GM23338 (cell line): ENCODE measurements at regions not wholly inside any gene's neighbourhood (a gene's known extent, or its start where the extent isn't known, plus 50 kb on each side); places are given as distances from the start of the nearest gene placed in this dataset.

Source experiments
- ATAC-seq: fragments of 200-7000 bp; cut with Tn5 transposase; 3 replicates; pipeline ENCODE4 v1.9.1; 2020
- DNase-seq: peaks from one replicate; pipeline ENCODE4 v3.0.0-alpha.2; 2015; ENCODE audit warnings: low spot score
- H2AFZ ChIP-seq: fragments of 200-600 bp; sonication (generic); 2 replicates; pipeline ENCODE4 v1.8.0; 2016; ENCODE audit warnings: antibody characterized with exemption, mild to moderate bottlenecking, moderate library complexity
- H3F3A ChIP-seq: fragments of 200-600 bp; sonication (generic); replicated peaks from 2 replicates; pipeline ENCODE4 v1.8.0; 2017; ENCODE audit warnings: antibody characterized with exemption, mixed run types, low read depth
- H3K27ac ChIP-seq: fragments of 200-600 bp; sonication (generic); 2 replicates; pipeline ENCODE4 v1.6.1; 2016; ENCODE audit warnings: low read depth
- H3K27me3 ChIP-seq: fragments of 200-600 bp; sonication (generic); 2 replicates; pipeline ENCODE4 v1.8.0; 2016; ENCODE audit warnings: mild to moderate bottlenecking, mixed run types, moderate library complexity; ENCODE audit not compliant: insufficient read depth
- H3K36me3 ChIP-seq: fragments of 200-600 bp; sonication (generic); 2 replicates; pipeline ENCODE4 v1.8.0; 2016; ENCODE audit warnings: mild to moderate bottlenecking; ENCODE audit not compliant: insufficient read depth
- H3K4me1 ChIP-seq: fragments of 200-600 bp; sonication (generic); 2 replicates; pipeline ENCODE4 v1.8.0; 2016; ENCODE audit warnings: mild to moderate bottlenecking, moderate library complexity; ENCODE audit not compliant: insufficient read depth
- H3K4me2 ChIP-seq: fragments of 200-600 bp; sonication (generic); 2 replicates; pipeline ENCODE4 v1.7.1; 2017; ENCODE audit warnings: mixed run types
- H3K4me3 ChIP-seq: fragments of 200-600 bp; sonication (generic); 2 replicates; pipeline ENCODE4 v1.6.1; 2016; ENCODE audit warnings: mixed run types
- H3K79me2 ChIP-seq: fragments of 200-600 bp; sonication (generic); replicated peaks from 2 replicates; pipeline ENCODE4 v1.8.0; 2017; ENCODE audit warnings: mild to moderate bottlenecking; ENCODE audit not compliant: insufficient read depth
- H3K9me2 ChIP-seq: fragments of 200-600 bp; sonication (generic); 2 replicates; pipeline ENCODE4 v1.8.0; 2017; ENCODE audit not compliant: insufficient read depth
- H4K20me1 ChIP-seq: fragments of 200-600 bp; sonication (generic); replicated peaks from 2 replicates; pipeline ENCODE4 v1.8.0; 2017; ENCODE audit warnings: mild to moderate bottlenecking; ENCODE audit not compliant: insufficient read depth
- H3K27ac Mint-ChIP-seq: 2 replicates; pipeline ENCODE4 v1.8.0; 2020; ENCODE audit warnings: inconsistent platforms, mild to moderate bottlenecking, moderate library complexity, mixed read lengths
- H3K27me3 Mint-ChIP-seq: 3 replicates; pipeline ENCODE4 v1.8.0; 2022; ENCODE audit warnings: low read depth, mild to moderate bottlenecking, moderate library complexity, mixed read lengths, inconsistent platforms; ENCODE audit not compliant: insufficient read depth, poor library complexity
- H3K36me3 Mint-ChIP-seq: 3 replicates; pipeline ENCODE4 v1.8.0; 2021; ENCODE audit warnings: low read depth, mild to moderate bottlenecking, inconsistent platforms, moderate library complexity, mixed read lengths
- H3K4me1 Mint-ChIP-seq: 3 replicates; pipeline ENCODE4 v1.8.0; 2020; ENCODE audit warnings: mild to moderate bottlenecking, inconsistent platforms, mixed read lengths
- H3K4me3 Mint-ChIP-seq: 3 replicates; pipeline ENCODE4 v1.8.0; 2021; ENCODE audit warnings: moderate library complexity, mild to moderate bottlenecking, inconsistent platforms, mixed read lengths
- H3K9me3 Mint-ChIP-seq: 3 replicates; pipeline ENCODE4 v1.8.0; 2020; ENCODE audit warnings: moderate library complexity, mild to moderate bottlenecking, inconsistent platforms, mixed read lengths
- CREB1 ChIP-seq: fragments of 250-450 bp; sonication (Bioruptor Pico); IDR thresholded peaks from 2 replicates; pipeline ENCODE4 v1.5.0; 2020; ENCODE audit warnings: low read depth, mild to moderate bottlenecking, moderate library complexity
- EZH2 ChIP-seq: fragments of 200-600 bp; sonication (generic); IDR thresholded peaks from one replicate; pipeline ENCODE4 v1.8.0; 2017; ENCODE audit warnings: antibody characterized with exemption, mild to moderate bottlenecking, low read depth; ENCODE audit not compliant: unreplicated experiment
- EZH2phosphoT487 ChIP-seq: fragments of 200-600 bp; sonication (generic); IDR thresholded peaks from one replicate; pipeline ENCODE4 v1.8.1; 2018; ENCODE audit warnings: antibody characterized with exemption; ENCODE audit not compliant: unreplicated experiment
- JUNB ChIP-seq: IDR thresholded peaks from one replicate; pipeline ENCODE4 v1.6.1; 2016; ENCODE audit warnings: antibody characterized with exemption; ENCODE audit not compliant: unreplicated experiment
- NANOG ChIP-seq: IDR thresholded peaks from 2 replicates; pipeline ENCODE4 v1.6.1; 2016; ENCODE audit warnings: antibody characterized with exemption, borderline replicate concordance
- POLR2AphosphoS5 ChIP-seq: IDR thresholded peaks from 2 replicates; pipeline ENCODE4 v1.6.1; 2016; ENCODE audit warnings: antibody characterized with exemption, low read depth
- REST ChIP-seq: IDR thresholded peaks from one replicate; pipeline ENCODE4 v1.6.1; 2018; ENCODE audit warnings: antibody characterized with exemption; ENCODE audit not compliant: unreplicated experiment
- STAT1 ChIP-seq: IDR thresholded peaks from one replicate; pipeline ENCODE4 v1.6.1; 2016; ENCODE audit warnings: antibody characterized with exemption; ENCODE audit not compliant: unreplicated experiment
- ZNF114 ChIP-seq: fragments of 250-450 bp; sonication (Bioruptor Pico); IDR thresholded peaks from 2 replicates; pipeline ENCODE4 v1.5.0; 2020; ENCODE audit warnings: mild to moderate bottlenecking, moderate library complexity
- ZNF331 ChIP-seq: fragments of 250-450 bp; sonication (Bioruptor Pico); IDR thresholded peaks from 2 replicates; pipeline ENCODE4 v1.5.0; 2020; ENCODE audit warnings: low read depth, mild to moderate bottlenecking, moderate library complexity
- TF ChIP-seq, protein P1 (sequence below): fragments of 250-450 bp; sonication (Bioruptor Pico); IDR thresholded peaks from 2 replicates; pipeline ENCODE4 v1.5.0; 2020; ENCODE audit warnings: mild to moderate bottlenecking, moderate library complexity
- TF ChIP-seq, protein P2 (sequence below): IDR thresholded peaks from 2 replicates; pipeline ENCODE4 v1.6.1; 2016; ENCODE audit warnings: antibody characterized with exemption
- TF ChIP-seq, protein P3 (sequence below), 2 experiments: fragments of 200-600 bp in 1 of 2; sonication (generic) in 1 of 2; conservative IDR thresholded peaks; 2 replicates each; pipeline versions ENCODE4 v1.5.1 to v1.6.1; 2016 to 2017; ENCODE audit warnings: antibody characterized with exemption in 2 of 2, low read depth in 2 of 2, mild to moderate bottlenecking in 2 of 2, moderate library complexity in 1 of 2

GRCh38 chr3:21889166-21889565 lies 138.2 kb upstream of the ZNF385D start:
- H3K9me2 ChIP-seq, result no peaks in the 10 kb centered on the region
- no peaks in the 10 kb centered on the region for H3K4me1 ChIP-seq
- TF ChIP-seq EZH2phosphoT487, result no peak
- TF ChIP-seq, protein P1, sequence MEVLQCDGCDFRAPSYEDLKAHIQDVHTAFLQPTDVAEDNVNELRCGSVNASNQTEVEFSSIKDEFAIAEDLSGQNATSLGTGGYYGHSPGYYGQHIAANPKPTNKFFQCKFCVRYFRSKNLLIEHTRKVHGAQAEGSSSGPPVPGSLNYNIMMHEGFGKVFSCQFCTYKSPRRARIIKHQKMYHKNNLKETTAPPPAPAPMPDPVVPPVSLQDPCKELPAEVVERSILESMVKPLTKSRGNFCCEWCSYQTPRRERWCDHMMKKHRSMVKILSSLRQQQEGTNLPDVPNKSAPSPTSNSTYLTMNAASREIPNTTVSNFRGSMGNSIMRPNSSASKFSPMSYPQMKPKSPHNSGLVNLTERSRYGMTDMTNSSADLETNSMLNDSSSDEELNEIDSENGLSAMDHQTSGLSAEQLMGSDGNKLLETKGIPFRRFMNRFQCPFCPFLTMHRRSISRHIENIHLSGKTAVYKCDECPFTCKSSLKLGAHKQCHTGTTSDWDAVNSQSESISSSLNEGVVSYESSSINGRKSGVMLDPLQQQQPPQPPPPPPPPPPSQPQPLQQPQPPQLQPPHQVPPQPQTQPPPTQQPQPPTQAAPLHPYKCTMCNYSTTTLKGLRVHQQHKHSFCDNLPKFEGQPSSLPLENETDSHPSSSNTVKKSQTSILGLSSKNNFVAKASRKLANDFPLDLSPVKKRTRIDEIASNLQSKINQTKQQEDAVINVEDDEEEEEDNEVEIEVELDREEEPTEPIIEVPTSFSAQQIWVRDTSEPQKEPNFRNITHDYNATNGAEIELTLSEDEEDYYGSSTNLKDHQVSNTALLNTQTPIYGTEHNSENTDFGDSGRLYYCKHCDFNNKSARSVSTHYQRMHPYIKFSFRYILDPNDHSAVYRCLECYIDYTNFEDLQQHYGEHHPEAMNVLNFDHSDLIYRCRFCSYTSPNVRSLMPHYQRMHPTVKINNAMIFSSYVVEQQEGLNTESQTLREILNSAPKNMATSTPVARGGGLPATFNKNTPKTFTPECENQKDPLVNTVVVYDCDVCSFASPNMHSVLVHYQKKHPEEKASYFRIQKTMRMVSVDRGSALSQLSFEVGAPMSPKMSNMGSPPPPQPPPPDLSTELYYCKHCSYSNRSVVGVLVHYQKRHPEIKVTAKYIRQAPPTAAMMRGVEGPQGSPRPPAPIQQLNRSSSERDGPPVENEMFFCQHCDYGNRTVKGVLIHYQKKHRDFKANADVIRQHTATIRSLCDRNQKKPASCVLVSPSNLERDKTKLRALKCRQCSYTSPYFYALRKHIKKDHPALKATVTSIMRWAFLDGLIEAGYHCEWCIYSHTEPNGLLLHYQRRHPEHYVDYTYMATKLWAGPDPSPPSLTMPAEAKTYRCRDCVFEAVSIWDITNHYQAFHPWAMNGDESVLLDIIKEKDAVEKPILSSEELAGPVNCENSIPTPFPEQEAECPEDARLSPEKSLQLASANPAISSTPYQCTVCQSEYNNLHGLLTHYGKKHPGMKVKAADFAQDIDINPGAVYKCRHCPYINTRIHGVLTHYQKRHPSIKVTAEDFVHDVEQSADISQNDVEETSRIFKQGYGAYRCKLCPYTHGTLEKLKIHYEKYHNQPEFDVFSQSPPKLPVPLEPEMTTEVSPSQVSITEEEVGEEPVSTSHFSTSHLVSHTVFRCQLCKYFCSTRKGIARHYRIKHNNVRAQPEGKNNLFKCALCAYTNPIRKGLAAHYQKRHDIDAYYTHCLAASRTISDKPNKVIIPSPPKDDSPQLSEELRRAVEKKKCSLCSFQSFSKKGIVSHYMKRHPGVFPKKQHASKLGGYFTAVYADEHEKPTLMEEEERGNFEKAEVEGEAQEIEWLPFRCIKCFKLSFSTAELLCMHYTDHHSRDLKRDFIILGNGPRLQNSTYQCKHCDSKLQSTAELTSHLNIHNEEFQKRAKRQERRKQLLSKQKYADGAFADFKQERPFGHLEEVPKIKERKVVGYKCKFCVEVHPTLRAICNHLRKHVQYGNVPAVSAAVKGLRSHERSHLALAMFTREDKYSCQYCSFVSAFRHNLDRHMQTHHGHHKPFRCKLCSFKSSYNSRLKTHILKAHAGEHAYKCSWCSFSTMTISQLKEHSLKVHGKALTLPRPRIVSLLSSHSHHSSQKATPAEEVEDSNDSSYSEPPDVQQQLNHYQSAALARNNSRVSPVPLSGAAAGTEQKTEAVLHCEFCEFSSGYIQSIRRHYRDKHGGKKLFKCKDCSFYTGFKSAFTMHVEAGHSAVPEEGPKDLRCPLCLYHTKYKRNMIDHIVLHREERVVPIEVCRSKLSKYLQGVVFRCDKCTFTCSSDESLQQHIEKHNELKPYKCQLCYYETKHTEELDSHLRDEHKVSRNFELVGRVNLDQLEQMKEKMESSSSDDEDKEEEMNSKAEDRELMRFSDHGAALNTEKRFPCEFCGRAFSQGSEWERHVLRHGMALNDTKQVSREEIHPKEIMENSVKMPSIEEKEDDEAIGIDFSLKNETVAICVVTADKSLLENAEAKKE (CRISPR knock-in tag), result no peak
- no peak for TF ChIP-seq EZH2
- no peak for TF ChIP-seq ZNF114 (CRISPR knock-in tag)
- TF ChIP-seq, protein P2, sequence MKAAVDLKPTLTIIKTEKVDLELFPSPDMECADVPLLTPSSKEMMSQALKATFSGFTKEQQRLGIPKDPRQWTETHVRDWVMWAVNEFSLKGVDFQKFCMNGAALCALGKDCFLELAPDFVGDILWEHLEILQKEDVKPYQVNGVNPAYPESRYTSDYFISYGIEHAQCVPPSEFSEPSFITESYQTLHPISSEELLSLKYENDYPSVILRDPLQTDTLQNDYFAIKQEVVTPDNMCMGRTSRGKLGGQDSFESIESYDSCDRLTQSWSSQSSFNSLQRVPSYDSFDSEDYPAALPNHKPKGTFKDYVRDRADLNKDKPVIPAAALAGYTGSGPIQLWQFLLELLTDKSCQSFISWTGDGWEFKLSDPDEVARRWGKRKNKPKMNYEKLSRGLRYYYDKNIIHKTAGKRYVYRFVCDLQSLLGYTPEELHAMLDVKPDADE, result no peak
- TF ChIP-seq POLR2AphosphoS5, result no peak
- no peak for TF ChIP-seq STAT1
- TF ChIP-seq NANOG, result no peak
- no peak for TF ChIP-seq ZNF331 (CRISPR knock-in tag)
- TF ChIP-seq REST, result no peak
- TF ChIP-seq JUNB, result no peak
- TF ChIP-seq, protein P3, sequence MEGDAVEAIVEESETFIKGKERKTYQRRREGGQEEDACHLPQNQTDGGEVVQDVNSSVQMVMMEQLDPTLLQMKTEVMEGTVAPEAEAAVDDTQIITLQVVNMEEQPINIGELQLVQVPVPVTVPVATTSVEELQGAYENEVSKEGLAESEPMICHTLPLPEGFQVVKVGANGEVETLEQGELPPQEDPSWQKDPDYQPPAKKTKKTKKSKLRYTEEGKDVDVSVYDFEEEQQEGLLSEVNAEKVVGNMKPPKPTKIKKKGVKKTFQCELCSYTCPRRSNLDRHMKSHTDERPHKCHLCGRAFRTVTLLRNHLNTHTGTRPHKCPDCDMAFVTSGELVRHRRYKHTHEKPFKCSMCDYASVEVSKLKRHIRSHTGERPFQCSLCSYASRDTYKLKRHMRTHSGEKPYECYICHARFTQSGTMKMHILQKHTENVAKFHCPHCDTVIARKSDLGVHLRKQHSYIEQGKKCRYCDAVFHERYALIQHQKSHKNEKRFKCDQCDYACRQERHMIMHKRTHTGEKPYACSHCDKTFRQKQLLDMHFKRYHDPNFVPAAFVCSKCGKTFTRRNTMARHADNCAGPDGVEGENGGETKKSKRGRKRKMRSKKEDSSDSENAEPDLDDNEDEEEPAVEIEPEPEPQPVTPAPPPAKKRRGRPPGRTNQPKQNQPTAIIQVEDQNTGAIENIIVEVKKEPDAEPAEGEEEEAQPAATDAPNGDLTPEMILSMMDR (conservative IDR thresholded peaks at IDR 0.05; ENCODE audit: low read depth in 2 of 2), result no peak
- no peak for TF ChIP-seq CREB1 (CRISPR knock-in tag)
- H2AFZ ChIP-seq, result no peak overlapping the region
- no peaks in the 10 kb centered on the region for H3K79me2 ChIP-seq
- H4K20me1 ChIP-seq, result no peaks in the 10 kb centered on the region
- no peaks in the 10 kb centered on the region for H3F3A ChIP-seq
- H3K27ac Mint-ChIP-seq, result no peak overlapping the region
- no peak overlapping the region for H3K4me2 ChIP-seq
- no peak overlapping the region for H3K4me3 Mint-ChIP-seq
- no peak for ATAC-seq
- no peaks in the 10 kb centered on the region for H3K36me3 Mint-ChIP-seq
- no peaks in the 10 kb centered on the region for H3K36me3 ChIP-seq
- H3K4me3 ChIP-seq, result no peak overlapping the region
- H3K9me3 Mint-ChIP-seq, result no peaks in the 10 kb centered on the region
- DNase-seq, result no peak
- H3K27me3 Mint-ChIP-seq, result no peaks in the 10 kb centered on the region
- no peaks in the 10 kb centered on the region for H3K27me3 ChIP-seq
- peaks cover 3% of the 10 kb centered on the region; the same call in 1 of the 3 replicates for H3K4me1 Mint-ChIP-seq
- no peak overlapping the region for H3K27ac ChIP-seq
